Tibial nerve (tissue), 4 donors: ENCODE measurements at regions not wholly inside any gene's neighbourhood (a gene's known extent, or its start where the extent isn't known, plus 50 kb on each side); places are given as distances from the start of the nearest gene placed in this dataset.

Source experiments
- DNase-seq, 2 donors: peaks; one replicate each; pipeline ENCODE4 v3.0.0-alpha.2; 2019; ENCODE audit warnings: low spot score in 2 of 2
- H3K27ac ChIP-seq, 4 donors: fragments of 200-600 bp; sonication (generic) in 3 of 4; one replicate each; pipeline ENCODE4 v1.5.1; 2017 to 2019; ENCODE audit warnings: mild to moderate bottlenecking in 1 of 4
- H3K27me3 ChIP-seq, 2 donors: fragments of 200-600 bp; sonication (generic) in 1 of 2; one replicate each; pipeline versions ENCODE4 v1.5.1 to v1.6.0; 2017 to 2019
- H3K36me3 ChIP-seq, 3 donors: fragments of 200-600 bp; sonication (generic); one replicate each; pipeline ENCODE4 v1.5.1; 2018 to 2019
- H3K4me1 ChIP-seq, 4 donors: fragments of 200-600 bp; sonication (generic) in 3 of 4; one replicate each; pipeline ENCODE4 v1.5.1; 2017 to 2019
- H3K4me3 ChIP-seq, 4 donors: fragments of 200-600 bp; sonication (generic) in 3 of 4; one replicate each; pipeline ENCODE4 v1.5.1; 2017 to 2019; ENCODE audit warnings: mild to moderate bottlenecking in 1 of 4, moderate library complexity in 1 of 4
- H3K9me3 ChIP-seq, 4 donors: fragments of 200-600 bp; sonication (generic) in 3 of 4; one replicate each; pipeline ENCODE4 v1.5.1; 2017 to 2019
- EP300 ChIP-seq, 2 donors: sonication (generic); formaldehyde crosslinking; IDR thresholded peaks; one replicate each; pipeline ENCODE4 v1.6.1; 2017; ENCODE audit warnings: antibody characterized with exemption in 2 of 2, mild to moderate bottlenecking in 1 of 2
- POLR2A ChIP-seq, 2 donors: fragments of 450-650 bp; IDR thresholded peaks; one replicate each; pipeline ENCODE4 v1.6.1; 2017; ENCODE audit warnings: antibody characterized with exemption in 2 of 2, mild to moderate bottlenecking in 2 of 2, moderate library complexity in 2 of 2
- WGBS, 2 donors: methylation state at CpG; one replicate each; pipeline ENCODE4 v1.1.5; 2018; 5-methylcytosine and 5-hydroxymethylcytosine counted together
- TF ChIP-seq, protein P1 (sequence below), 5 experiments: fragments of 200-600 bp in 3 of 5; fragments of 450-650 bp in 2 of 5; sonication (generic) in 3 of 5; IDR thresholded peaks; one replicate each; pipeline ENCODE4 v1.5.1; 2016 to 2019; ENCODE audit warnings: antibody characterized with exemption in 5 of 5, mild to moderate bottlenecking in 3 of 5, moderate library complexity in 2 of 5

DNA sequence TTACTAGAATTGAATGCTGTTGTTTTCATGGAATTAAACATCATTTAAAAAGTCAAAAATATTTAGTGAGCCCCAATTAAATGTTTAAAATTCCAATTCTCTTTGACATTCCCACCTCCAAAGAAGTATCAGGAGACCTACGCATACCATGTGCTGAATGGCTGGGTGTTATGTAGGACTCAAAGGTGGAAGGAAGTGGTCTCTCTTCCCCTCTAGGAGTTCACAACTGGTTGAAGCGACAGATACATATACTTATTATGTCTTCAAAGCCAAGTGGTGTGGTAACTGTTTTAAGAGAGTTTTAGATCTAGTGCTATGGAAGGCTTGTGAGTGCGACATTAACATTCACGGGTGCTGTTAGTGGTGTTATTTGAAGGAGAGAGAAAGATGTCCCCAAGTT lies 464.0 kb downstream of the ATP23 start:
- no peaks in the 10 kb centered on the region for H3K9me3 ChIP-seq
- H3K36me3 ChIP-seq: no peaks in the 10 kb centered on the region
- H3K4me1 ChIP-seq: peaks cover 0 to 14% (median 0%) of the 10 kb centered on the region in 4 donors
- TF ChIP-seq POLR2A (IDR thresholded peaks at IDR 0.05): no peak
- no peak for TF ChIP-seq EP300 (IDR thresholded peaks at IDR 0.05)
- TF ChIP-seq, protein P1, sequence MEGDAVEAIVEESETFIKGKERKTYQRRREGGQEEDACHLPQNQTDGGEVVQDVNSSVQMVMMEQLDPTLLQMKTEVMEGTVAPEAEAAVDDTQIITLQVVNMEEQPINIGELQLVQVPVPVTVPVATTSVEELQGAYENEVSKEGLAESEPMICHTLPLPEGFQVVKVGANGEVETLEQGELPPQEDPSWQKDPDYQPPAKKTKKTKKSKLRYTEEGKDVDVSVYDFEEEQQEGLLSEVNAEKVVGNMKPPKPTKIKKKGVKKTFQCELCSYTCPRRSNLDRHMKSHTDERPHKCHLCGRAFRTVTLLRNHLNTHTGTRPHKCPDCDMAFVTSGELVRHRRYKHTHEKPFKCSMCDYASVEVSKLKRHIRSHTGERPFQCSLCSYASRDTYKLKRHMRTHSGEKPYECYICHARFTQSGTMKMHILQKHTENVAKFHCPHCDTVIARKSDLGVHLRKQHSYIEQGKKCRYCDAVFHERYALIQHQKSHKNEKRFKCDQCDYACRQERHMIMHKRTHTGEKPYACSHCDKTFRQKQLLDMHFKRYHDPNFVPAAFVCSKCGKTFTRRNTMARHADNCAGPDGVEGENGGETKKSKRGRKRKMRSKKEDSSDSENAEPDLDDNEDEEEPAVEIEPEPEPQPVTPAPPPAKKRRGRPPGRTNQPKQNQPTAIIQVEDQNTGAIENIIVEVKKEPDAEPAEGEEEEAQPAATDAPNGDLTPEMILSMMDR (IDR thresholded peaks at IDR 0.05): no peak
- no peak overlapping the region for H3K4me3 ChIP-seq
- H3K27me3 ChIP-seq: no peaks in the 10 kb centered on the region
- DNase-seq: no peak
- WGBS, 2 donors: 94 to 97% methylated on average over 4 of the region's 4 CpGs
- no peak overlapping the region for H3K27ac ChIP-seq

DNA sequence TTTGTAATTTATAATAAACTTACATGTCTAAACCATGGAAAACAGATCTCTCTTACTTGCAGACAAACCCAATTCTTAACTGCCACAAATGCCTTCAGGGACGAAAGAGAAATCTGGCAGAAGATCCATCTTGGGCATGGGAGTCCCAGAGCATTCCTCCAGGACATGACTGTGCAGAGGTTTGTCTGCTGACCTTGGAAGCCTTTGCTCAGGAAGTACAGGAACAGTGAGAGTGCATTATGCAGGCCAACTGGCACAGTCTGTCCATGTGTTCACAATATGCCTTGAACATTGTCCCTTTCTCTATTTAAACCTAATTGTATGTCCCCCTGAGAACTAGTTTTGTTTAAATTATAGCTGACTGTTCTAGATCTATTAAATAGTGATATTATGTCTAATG lies 467.1 kb downstream of the ATP23 start:
- H3K4me1 ChIP-seq: peaks cover 0 to 26% (median 2%) of the 10 kb centered on the region in 4 donors
- 8 to 29% methylated on average over 1 of the region's 1 CpG for WGBS, 2 donors
- H3K9me3 ChIP-seq: no peaks in the 10 kb centered on the region
- no peaks in the 10 kb centered on the region for H3K27me3 ChIP-seq
- TF ChIP-seq EP300 (IDR thresholded peaks at IDR 0.05) (peak in 1 of 2 donors; percentile 7), POLR2A (IDR thresholded peaks at IDR 0.05) (no peak)
- TF ChIP-seq, protein P1 (IDR thresholded peaks at IDR 0.05): no peak
- DNase-seq: no peak
- peak overlapping the region in 1 of 4 donors; percentile 30 for H3K27ac ChIP-seq
- no peaks in the 10 kb centered on the region for H3K36me3 ChIP-seq
- H3K4me3 ChIP-seq: no peak overlapping the region

DNA sequence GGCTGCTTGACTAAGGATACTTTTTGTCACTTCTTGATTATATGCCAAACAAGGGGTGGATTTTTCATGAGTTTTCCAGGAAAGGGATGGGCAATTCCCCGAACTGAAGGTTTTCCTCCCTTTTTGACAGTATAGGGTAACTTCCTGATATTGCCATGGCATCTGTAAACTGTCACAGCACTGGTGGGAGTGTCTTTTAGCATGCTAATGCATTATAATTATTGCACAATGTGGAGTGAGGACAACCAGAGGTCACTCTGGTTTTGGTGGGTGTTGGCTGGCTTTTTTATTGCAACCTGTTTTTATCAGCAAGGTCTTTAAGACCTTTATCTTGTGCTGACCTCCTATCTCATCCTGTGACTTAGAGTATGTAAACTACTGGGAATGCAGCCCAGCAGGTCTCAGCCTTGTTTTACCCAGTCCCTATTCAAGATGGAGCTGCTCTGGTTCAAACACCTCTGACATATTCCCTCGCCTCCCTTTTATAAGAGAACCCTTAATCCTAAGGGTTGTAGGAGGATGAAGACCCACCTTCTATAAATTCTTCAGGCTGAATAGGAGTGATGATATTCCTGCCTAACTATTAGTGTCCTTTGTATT lies 471.2 kb downstream of the ATP23 start:
- H3K36me3 ChIP-seq: no peaks in the 10 kb centered on the region
- H3K27me3 ChIP-seq: no peaks in the 10 kb centered on the region
- peaks cover 0 to 61% (median 2%) of the 10 kb centered on the region in 4 donors for H3K4me1 ChIP-seq
- DNase-seq: no peak
- H3K27ac ChIP-seq: peak overlapping the region in 2 of 4 donors; percentile 21 to 41
- 45 to 54% methylated on average over 2 of the region's 2 CpGs for WGBS, 2 donors
- H3K4me3 ChIP-seq: no peak overlapping the region
- TF ChIP-seq POLR2A (IDR thresholded peaks at IDR 0.05) (no peak), EP300 (IDR thresholded peaks at IDR 0.05) (no peak)
- TF ChIP-seq, protein P1 (IDR thresholded peaks at IDR 0.05): no peak
- H3K9me3 ChIP-seq: no peaks in the 10 kb centered on the region

DNA sequence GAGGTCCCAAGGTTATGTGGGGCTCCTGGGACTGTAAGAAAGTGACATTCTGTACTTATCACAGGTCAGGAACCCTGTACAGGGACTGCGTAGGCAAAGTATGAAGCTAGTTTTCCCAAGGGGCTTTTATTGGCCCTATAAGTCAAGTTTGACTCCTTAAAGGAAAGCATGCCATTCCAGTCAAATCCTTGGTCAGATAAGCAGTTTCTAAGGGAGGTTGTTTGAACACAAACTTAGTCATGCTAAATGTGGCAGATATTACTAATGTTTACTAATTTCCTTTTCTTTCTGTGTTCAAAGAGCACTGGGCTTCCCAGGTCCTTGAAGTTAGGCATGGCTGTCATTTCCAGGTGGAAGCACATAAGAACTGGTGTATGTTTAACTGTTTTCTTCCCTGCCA lies 472.4 kb downstream of the ATP23 start:
- Histone ChIP-seq H3K27me3 (no peaks in the 10 kb centered on the region), H3K36me3 (no peaks in the 10 kb centered on the region), H3K4me1 (peaks cover 0 to 49% (median 2%) of the 10 kb centered on the region in 4 donors), H3K9me3 (no peaks in the 10 kb centered on the region), H3K4me3 (no peak overlapping the region), H3K27ac (peak overlapping the region in 2 of 4 donors; percentile 66 to 69)
- DNase-seq: no peak
- 62 to 80% methylated on average over 1 of the region's 1 CpG for WGBS, 2 donors
- TF ChIP-seq EP300 (IDR thresholded peaks at IDR 0.05) (no peak), POLR2A (IDR thresholded peaks at IDR 0.05) (no peak)
- TF ChIP-seq, protein P1 (IDR thresholded peaks at IDR 0.05): no peak

DNA sequence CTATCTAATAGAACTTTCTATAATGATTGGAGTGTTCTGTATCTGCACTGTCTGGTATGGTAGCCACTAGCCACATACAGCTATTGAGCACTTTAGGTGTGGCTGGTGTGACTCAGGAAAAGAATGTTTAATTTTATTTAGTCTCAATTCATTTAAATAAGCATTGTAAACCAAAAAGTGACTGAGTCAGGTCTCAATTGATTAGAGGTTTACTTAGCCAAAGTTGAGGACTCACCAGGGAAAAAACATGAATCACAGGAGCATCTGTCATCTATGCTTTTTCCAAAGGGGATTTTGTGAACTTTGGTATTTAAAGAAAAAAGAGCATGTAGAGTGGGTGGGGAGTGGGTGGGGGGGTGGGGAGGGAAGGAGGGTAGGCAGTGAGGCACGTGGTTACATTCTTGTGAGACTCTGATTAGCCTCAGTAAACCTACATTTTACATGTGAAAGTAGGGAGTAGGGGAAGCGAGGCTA lies 473.1 kb downstream of the ATP23 start:
- no peak for DNase-seq
- Histone ChIP-seq H3K27me3 (no peaks in the 10 kb centered on the region), H3K9me3 (no peaks in the 10 kb centered on the region), H3K27ac (peak overlapping the region in 2 of 4 donors; percentile 66 to 69), H3K36me3 (no peaks in the 10 kb centered on the region), H3K4me1 (peaks cover 0 to 47% (median 2%) of the 10 kb centered on the region in 4 donors), H3K4me3 (no peak overlapping the region)
- 36 to 43% methylated on average over 2 of the region's 2 CpGs for WGBS, 2 donors
- TF ChIP-seq POLR2A (IDR thresholded peaks at IDR 0.05) (no peak), EP300 (IDR thresholded peaks at IDR 0.05) (no peak)
- TF ChIP-seq, protein P1 (IDR thresholded peaks at IDR 0.05): no peak
